HEK293 (cell line): ENCODE measurements at regions not wholly inside any gene's neighbourhood (a gene's known extent, or its start where the extent isn't known, plus 50 kb on each side); places are given as distances from the start of the nearest gene placed in this dataset.

Experiments
- CTCF ChIA-PET: fragments of 350-600 bp; formaldehyde crosslinking; extraction: SDS; loops from one replicate; lab custom pipeline; 2021; ENCODE audit warnings: antibody characterized with exemption; lab: Yijun Ruan, JAX
- POLR2A ChIA-PET: fragments of 300-600 bp; formaldehyde crosslinking; extraction: SDS; loops from one replicate; lab custom pipeline; 2020; ENCODE audit warnings: antibody characterized with exemption, inconsistent platforms; lab: Yijun Ruan, JAX
- H3K27ac ChIP-seq: fragments of 200-500 bp; sonication (Bioruptor generic); 2 replicates; pipeline ENCODE4 v1.5.1; 2014; ENCODE audit warnings: low read depth, low read length, control low read depth, inconsistent platforms; ENCODE audit errors: extremely low read depth
- H3K36me3 ChIP-seq, 2 experiments: fragments of 200-500 bp in 1 of 2; sonication (Bioruptor generic) in 1 of 2; 1 replicate in 1 of 2; 2 replicates in 1 of 2; pipeline ENCODE4 v1.5.1; 2014 to 2017; ENCODE audit warnings: inconsistent platforms in 2 of 2, low read length in 2 of 2; ENCODE audit not compliant: control insufficient read depth in 2 of 2, insufficient read depth in 1 of 2
- H3K4me1 ChIP-seq: fragments of 200-500 bp; sonication (Bioruptor generic); 2 replicates; pipeline ENCODE4 v1.5.1; 2014; ENCODE audit warnings: mild to moderate bottlenecking, low read length, inconsistent platforms; ENCODE audit not compliant: control insufficient read depth, insufficient read depth
- H3K4me3 ChIP-seq: 2 replicates; pipeline ENCODE4 v1.5.1; 2011; ENCODE audit warnings: low read depth, mild to moderate bottlenecking, control low read depth, low read length, moderate library complexity
- H3K9me3 ChIP-seq: fragments of 200-500 bp; sonication (Bioruptor generic); 2 replicates; pipeline ENCODE4 v1.5.1; 2014; ENCODE audit warnings: low read depth, low read length, inconsistent platforms; ENCODE audit not compliant: control insufficient read depth, insufficient read depth
- MZF1 ChIP-seq: fragments of 450-650 bp; formaldehyde crosslinking; IDR thresholded peaks from 2 replicates; pipeline ENCODE4 v1.5.1; 2017; ENCODE audit warnings: missing biosample characterization, missing genetic modification characterization, borderline replicate concordance
- PRDM10 ChIP-seq: fragments of 450-650 bp; formaldehyde crosslinking; IDR thresholded peaks from 2 replicates; pipeline ENCODE4 v1.5.1; 2016; ENCODE audit warnings: missing biosample characterization, missing genetic modification characterization
- ZEB2 ChIP-seq: fragments of 450-650 bp; formaldehyde crosslinking; IDR thresholded peaks from 2 replicates; pipeline ENCODE4 v1.5.1; 2016; ENCODE audit warnings: missing biosample characterization, missing genetic modification characterization
- ZFHX2 ChIP-seq: fragments of 450-650 bp; formaldehyde crosslinking; conservative IDR thresholded peaks from 2 replicates; pipeline ENCODE4 v1.5.1; 2016; ENCODE audit warnings: missing biosample characterization, missing genetic modification characterization
- ZNF138 ChIP-seq: fragments of 450-650 bp; formaldehyde crosslinking; IDR thresholded peaks from 2 replicates; pipeline ENCODE4 v1.5.1; 2016; ENCODE audit warnings: missing biosample characterization, missing genetic modification characterization, borderline replicate concordance
- ZNF239 ChIP-seq: fragments of 450-650 bp; formaldehyde crosslinking; IDR thresholded peaks from 2 replicates; pipeline ENCODE4 v1.5.1; 2016; ENCODE audit warnings: missing biosample characterization, missing genetic modification characterization
- ZNF341 ChIP-seq: fragments of 450-650 bp; formaldehyde crosslinking; IDR thresholded peaks from 2 replicates; pipeline ENCODE4; 2016; ENCODE audit warnings: low read depth, missing biosample characterization, missing genetic modification characterization
- ZNF426 ChIP-seq: fragments of 450-650 bp; formaldehyde crosslinking; IDR thresholded peaks from 2 replicates; pipeline ENCODE4 v1.5.1; 2017; ENCODE audit warnings: missing biosample characterization, missing genetic modification characterization, mild to moderate bottlenecking, inconsistent platforms, moderate library complexity
- ZNF585B ChIP-seq: fragments of 450-650 bp; formaldehyde crosslinking; IDR thresholded peaks from 2 replicates; pipeline ENCODE4 v1.5.1; 2016; ENCODE audit warnings: missing biosample characterization, missing genetic modification characterization
- ZNF629 ChIP-seq: fragments of 450-650 bp; formaldehyde crosslinking; IDR thresholded peaks from 2 replicates; pipeline ENCODE4 v1.5.1; 2017; ENCODE audit warnings: missing biosample characterization, missing genetic modification characterization
- TF ChIP-seq, protein P1 (sequence below): fragments of 450-650 bp; formaldehyde crosslinking; IDR thresholded peaks from 2 replicates; pipeline ENCODE4 v1.5.1; 2016; ENCODE audit warnings: missing biosample characterization, missing genetic modification characterization
- TF ChIP-seq, protein P2 (sequence below): sonication (generic); formaldehyde crosslinking; IDR thresholded peaks from 2 replicates; pipeline ENCODE4 v1.8.1; 2022; ENCODE audit warnings: mild to moderate bottlenecking, moderate library complexity, missing genetic modification reagents

DNA sequence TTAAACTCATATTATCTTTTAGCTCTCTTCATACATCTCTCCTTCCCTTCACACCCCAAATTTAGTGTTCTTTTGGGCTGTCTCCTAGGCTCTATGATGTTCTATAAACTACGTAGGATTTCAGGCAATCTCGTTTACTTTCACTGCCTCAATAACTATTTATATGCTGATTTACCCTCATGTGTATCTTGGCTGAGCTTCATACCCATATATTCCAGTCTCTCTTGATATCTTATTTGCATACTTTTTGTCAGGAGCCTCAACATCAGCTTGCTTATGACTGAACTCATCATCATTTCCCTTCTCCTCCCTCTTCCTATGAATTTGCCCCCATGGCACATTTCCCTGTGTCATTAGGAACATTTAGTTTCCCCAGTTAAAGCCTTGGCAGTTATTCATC, 262.1 kb upstream of the FBXO33 start (continued):
- TF ChIP-seq, protein P1, sequence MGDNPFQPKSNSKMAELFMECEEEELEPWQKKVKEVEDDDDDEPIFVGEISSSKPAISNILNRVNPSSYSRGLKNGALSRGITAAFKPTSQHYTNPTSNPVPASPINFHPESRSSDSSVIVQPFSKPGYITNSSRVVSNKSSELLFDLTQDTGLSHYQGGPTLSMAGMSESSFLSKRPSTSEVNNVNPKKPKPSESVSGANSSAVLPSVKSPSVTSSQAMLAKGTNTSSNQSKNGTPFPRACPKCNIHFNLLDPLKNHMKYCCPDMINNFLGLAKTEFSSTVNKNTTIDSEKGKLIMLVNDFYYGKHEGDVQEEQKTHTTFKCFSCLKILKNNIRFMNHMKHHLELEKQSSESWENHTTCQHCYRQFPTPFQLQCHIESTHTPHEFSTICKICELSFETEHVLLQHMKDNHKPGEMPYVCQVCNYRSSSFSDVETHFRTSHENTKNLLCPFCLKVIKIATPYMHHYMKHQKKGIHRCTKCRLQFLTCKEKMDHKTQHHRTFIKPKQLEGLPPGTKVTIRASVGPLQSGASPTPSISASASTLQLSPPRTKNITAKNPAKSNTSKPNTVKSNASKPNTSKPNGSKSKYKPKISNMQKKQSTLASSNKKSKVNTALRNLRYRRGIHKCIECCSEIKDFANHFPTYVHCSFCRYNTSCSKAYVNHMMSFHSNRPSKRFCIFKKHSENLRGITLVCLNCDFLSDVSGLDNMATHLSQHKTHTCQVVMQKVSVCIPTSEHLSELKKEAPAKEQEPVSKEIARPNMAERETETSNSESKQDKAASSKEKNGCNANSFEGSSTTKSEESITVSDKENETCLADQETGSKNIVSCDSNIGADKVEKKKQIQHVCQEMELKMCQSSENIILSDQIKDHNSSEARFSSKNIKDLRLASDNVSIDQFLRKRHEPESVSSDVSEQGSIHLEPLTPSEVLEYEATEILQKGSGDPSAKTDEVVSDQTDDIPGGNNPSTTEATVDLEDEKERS (tag by site-specific recombination), result no peak
- TF ChIP-seq MZF1 (tag by site-specific recombination), result no peak
- TF ChIP-seq ZNF585B (tag by site-specific recombination), result no peak
- no peak for TF ChIP-seq PRDM10
- no peak for TF ChIP-seq ZFHX2

DNA sequence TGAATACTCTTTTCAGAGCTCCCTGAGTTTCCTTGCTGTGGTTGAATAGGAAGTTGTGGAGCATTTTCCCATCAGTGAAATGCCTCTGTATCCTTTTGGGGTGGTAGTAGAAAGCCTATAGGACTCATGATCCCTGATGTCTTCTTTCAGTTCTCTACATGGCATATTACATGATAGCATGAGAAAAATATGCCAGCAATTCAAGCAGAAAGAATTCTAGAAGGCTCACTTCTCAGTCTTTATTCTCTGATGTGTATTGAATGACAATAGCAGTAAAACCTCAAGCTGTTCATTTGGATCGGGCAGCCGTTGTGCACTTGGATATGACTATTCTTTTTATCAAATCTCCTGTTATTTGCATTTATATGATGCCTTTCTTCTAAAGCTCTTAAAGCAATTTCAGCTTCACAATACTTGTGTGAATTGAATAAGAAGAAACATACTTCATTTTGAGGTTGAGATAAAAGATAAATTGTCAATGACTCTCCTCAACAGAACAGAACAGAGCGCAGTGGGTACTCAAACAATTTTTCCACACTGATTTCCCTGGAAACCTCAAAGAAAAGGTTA, 251.5 kb upstream of the FBXO33 start:
- Histone ChIP-seq H3K4me3 (no peak overlapping the region), H3K9me3 (no peaks in the 10 kb centered on the region), H3K4me1 (no peaks in the 10 kb centered on the region), H3K27ac (no peak overlapping the region), H3K36me3 (no peaks in the 10 kb centered on the region)
- TF ChIP-seq ZNF239 (tag by site-specific recombination) (no peak), ZNF138 (tag by site-specific recombination) (no peak), ZNF426 (tag by site-specific recombination) (no peak), ZNF629 (no peak), ZEB2 (tag by site-specific recombination) (no peak), ZNF341 (tag by site-specific recombination) (no peak)
- TF ChIP-seq, protein P2, sequence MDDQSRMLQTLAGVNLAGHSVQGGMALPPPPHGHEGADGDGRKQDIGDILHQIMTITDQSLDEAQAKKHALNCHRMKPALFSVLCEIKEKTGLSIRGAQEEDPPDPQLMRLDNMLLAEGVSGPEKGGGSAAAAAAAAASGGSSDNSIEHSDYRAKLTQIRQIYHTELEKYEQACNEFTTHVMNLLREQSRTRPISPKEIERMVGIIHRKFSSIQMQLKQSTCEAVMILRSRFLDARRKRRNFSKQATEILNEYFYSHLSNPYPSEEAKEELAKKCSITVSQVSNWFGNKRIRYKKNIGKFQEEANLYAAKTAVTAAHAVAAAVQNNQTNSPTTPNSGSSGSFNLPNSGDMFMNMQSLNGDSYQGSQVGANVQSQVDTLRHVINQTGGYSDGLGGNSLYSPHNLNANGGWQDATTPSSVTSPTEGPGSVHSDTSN (CRISPR knock-in tag), result no peak
- TF ChIP-seq, protein P1 (tag by site-specific recombination), result no peak
- ChIA-PET CTCF (no interaction called here), POLR2A (no interaction called here)
